Right atrium auricular region (tissue), 2 donors: ENCODE measurements at regions not wholly inside any gene's neighbourhood (a gene's known extent, or its start where the extent isn't known, plus 50 kb on each side); places are given as distances from the start of the nearest gene placed in this dataset.

Source experiments
- DNase-seq: peaks from one replicate; pipeline ENCODE4 v3.0.0-alpha.2; 2019; ENCODE audit warnings: low spot score
- H3K27ac ChIP-seq, 2 donors: fragments of 200-600 bp; sonication (generic); 1 replicate in 1 of 2; 2 replicates in 1 of 2; pipeline ENCODE4 v1.5.1; 2016 to 2019
- H3K27me3 ChIP-seq, 2 donors: fragments of 200-600 bp; sonication (generic); one replicate each; pipeline versions ENCODE4 v1.5.1 to v1.6.0; 2017 to 2019
- H3K36me3 ChIP-seq: fragments of 200-600 bp; sonication (generic); one replicate; pipeline ENCODE4 v1.5.1; 2016
- H3K4me1 ChIP-seq, 2 donors: fragments of 200-600 bp; sonication (generic); one replicate each; pipeline versions ENCODE4 v1.5.1 to v1.6.0; 2017 to 2019
- H3K4me3 ChIP-seq, 2 donors: fragments of 200-600 bp; sonication (generic); 1 replicate in 1 of 2; 2 replicates in 1 of 2; pipeline ENCODE4 v1.5.1; 2017 to 2019; ENCODE audit warnings: mild to moderate bottlenecking in 1 of 2, moderate library complexity in 1 of 2
- H3K9me3 ChIP-seq, 2 donors: fragments of 200-600 bp; sonication (generic); one replicate each; pipeline ENCODE4 v1.5.1; 2019
- TF ChIP-seq, protein P1 (sequence below), 2 donors: fragments of 200-600 bp; sonication (generic); IDR thresholded peaks; one replicate each; pipeline ENCODE4 v1.5.1; 2019; ENCODE audit warnings: antibody characterized with exemption in 2 of 2

DNA sequence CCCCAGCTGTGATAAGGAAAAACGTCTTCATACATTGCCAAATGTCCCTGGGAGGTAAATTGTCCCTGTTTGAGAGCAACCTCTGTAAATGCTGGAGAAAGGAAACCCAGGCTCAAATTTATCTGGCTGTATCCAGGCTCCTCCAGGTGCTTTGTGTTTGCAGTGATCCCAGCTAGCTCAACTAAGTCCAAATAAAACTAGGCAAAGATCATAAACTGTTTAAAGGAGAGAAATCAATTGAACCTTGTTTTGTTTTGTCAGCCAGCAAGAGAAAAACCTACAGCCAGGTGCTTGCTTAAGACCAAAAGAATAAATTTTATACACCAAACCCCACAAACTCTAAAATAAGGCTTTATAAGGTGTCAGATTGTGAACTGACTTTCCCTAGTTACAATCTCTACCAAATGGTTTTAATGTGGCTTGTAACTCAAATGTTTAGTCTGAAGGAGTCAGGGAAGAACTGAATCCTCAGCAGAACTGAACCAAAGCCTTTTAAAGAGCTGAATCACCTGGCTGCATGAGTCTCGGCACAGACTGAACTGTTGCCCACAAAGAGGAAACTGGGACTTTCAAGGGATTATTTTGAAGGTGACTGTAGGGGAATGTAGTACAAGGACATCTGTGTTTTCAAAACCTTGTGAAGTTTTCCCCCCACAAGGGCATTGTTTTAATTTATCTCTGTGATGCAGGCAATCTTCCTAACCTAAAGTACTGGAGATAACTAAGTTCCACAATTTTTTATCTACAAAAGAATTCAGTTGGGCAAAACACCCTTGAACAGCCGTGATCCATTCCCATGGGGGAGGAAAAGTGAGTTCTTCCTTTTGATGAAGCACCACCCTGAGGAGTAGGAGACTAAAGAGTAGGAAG lies 201.7 kb upstream of the TARS1 start:
- H3K27me3 ChIP-seq: no peaks in the 10 kb centered on the region
- DNase-seq: no peak
- TF ChIP-seq, protein P1, sequence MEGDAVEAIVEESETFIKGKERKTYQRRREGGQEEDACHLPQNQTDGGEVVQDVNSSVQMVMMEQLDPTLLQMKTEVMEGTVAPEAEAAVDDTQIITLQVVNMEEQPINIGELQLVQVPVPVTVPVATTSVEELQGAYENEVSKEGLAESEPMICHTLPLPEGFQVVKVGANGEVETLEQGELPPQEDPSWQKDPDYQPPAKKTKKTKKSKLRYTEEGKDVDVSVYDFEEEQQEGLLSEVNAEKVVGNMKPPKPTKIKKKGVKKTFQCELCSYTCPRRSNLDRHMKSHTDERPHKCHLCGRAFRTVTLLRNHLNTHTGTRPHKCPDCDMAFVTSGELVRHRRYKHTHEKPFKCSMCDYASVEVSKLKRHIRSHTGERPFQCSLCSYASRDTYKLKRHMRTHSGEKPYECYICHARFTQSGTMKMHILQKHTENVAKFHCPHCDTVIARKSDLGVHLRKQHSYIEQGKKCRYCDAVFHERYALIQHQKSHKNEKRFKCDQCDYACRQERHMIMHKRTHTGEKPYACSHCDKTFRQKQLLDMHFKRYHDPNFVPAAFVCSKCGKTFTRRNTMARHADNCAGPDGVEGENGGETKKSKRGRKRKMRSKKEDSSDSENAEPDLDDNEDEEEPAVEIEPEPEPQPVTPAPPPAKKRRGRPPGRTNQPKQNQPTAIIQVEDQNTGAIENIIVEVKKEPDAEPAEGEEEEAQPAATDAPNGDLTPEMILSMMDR (IDR thresholded peaks at IDR 0.05): no peak
- H3K4me3 ChIP-seq: no peak overlapping the region
- H3K36me3 ChIP-seq: no peaks in the 10 kb centered on the region
- H3K4me1 ChIP-seq: no peaks in the 10 kb centered on the region
- H3K9me3 ChIP-seq: no peaks in the 10 kb centered on the region
- no peak overlapping the region for H3K27ac ChIP-seq

GRCh38 chr5:33240558-33240957 lies 200.2 kb upstream of the TARS1 start:
- Histone ChIP-seq H3K4me1 (no peaks in the 10 kb centered on the region), H3K36me3 (no peaks in the 10 kb centered on the region), H3K9me3 (no peaks in the 10 kb centered on the region), H3K27me3 (no peaks in the 10 kb centered on the region), H3K4me3 (no peak overlapping the region), H3K27ac (no peak overlapping the region)
- no peak for DNase-seq
- TF ChIP-seq, protein P1 (IDR thresholded peaks at IDR 0.05): no peak

- no peaks in the 10 kb centered on the region for H3K36me3 ChIP-seq
- no peaks in the 10 kb centered on the region for H3K9me3 ChIP-seq
- H3K4me1 ChIP-seq: no peaks in the 10 kb centered on the region
- TF ChIP-seq, protein P1 (IDR thresholded peaks at IDR 0.05): no peak
- H3K27ac ChIP-seq: no peak overlapping the region
- H3K4me3 ChIP-seq: no peak overlapping the region
- no peaks in the 10 kb centered on the region for H3K27me3 ChIP-seq
- no peak for DNase-seq
Measured at GRCh38 chr5:33241802-33242201, 199.0 kb upstream of the TARS1 start.

- Histone ChIP-seq H3K27ac (no peak overlapping the region), H3K4me1 (no peaks in the 10 kb centered on the region), H3K27me3 (no peaks in the 10 kb centered on the region), H3K36me3 (no peaks in the 10 kb centered on the region), H3K4me3 (no peak overlapping the region), H3K9me3 (no peaks in the 10 kb centered on the region)
- DNase-seq: no peak
- TF ChIP-seq, protein P1 (IDR thresholded peaks at IDR 0.05): no peak
Measured at GRCh38 chr5:33242277-33242676, 198.5 kb upstream of the TARS1 start.

DNA sequence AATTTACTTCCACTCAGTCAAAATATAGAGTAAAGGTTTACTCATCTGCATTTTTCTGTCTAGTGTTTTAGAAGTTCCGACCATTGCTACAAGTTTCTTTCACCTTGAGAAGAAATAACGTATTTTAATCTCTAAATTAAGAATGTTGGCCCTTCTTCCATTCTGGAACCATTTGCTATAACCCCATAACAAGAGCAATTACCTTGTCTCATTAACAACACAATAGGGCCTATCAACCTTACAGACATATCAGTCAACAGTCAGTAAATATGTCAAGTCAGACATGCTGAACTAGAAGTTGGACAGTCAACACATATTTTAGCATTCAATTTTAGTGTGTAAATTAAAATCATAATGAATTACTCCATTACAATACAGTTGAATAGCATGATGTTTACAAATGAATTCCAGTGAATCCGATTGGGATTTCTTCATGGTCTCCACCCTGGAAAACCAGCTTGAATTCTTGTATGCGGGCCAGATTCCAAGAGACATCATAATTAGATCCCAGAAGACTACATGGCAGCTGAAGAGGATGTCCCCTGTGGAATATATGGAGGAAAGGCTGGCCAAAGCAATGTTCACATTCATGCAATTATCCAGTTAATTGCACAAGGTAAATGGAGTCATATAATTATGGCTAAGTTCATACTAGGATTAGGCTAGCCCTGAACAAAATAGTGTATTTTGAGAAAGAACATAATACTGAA lies 196.2 kb upstream of the TARS1 start:
- no peak overlapping the region for H3K4me3 ChIP-seq
- H3K4me1 ChIP-seq: no peaks in the 10 kb centered on the region
- H3K36me3 ChIP-seq: no peaks in the 10 kb centered on the region
- H3K27me3 ChIP-seq: no peaks in the 10 kb centered on the region
- no peak overlapping the region for H3K27ac ChIP-seq
- DNase-seq: no peak
- TF ChIP-seq, protein P1 (IDR thresholded peaks at IDR 0.05): no peak
- no peaks in the 10 kb centered on the region for H3K9me3 ChIP-seq
